Endothelial cell of umbilical vein (primary cell): ENCODE measurements at regions not wholly inside any gene's neighbourhood (a gene's known extent, or its start where the extent isn't known, plus 50 kb on each side); places are given as distances from the start of the nearest gene placed in this dataset.

Source experiments
- BruUV-seq: library from RNA; stranded (reverse); fragments of 400-500 nt; replicated peaks from 2 replicates; lab custom pipeline; 2021; lab: Mats Ljungman, UMichigan
- CTCF ChIA-PET: fragments of 300-600, 350-600 bp; sonication (Branson Sonifier 250); formaldehyde crosslinking; loops from one replicate; lab custom pipeline; 2021; ENCODE audit warnings: antibody characterized with exemption, inconsistent platforms; lab: Charles Lee
- POLR2A ChIA-PET: fragments of 300-600, 350-600 bp; sonication (Branson Sonifier 250); formaldehyde crosslinking; loops from one replicate; lab custom pipeline; 2021; ENCODE audit warnings: antibody characterized with exemption, inconsistent platforms; lab: Charles Lee
- DNase-seq: peaks from one replicate; pipeline ENCODE4 v3.0.0-alpha.2; 2011; ENCODE audit warnings: low read depth, low spot score
- FAIRE-seq: peaks from 2 replicates; lab custom pipeline; 2011; peaks lifted over from hg19 to GRCh38; lab: Jason Lieb, UNC
- H2AFZ ChIP-seq: 2 replicates; pipeline ENCODE4 v1.6.0; 2012; ENCODE audit warnings: low read depth, low read length, control low read depth, inconsistent platforms
- H3K27ac ChIP-seq: 2 replicates; pipeline ENCODE4 v1.5.1; 2011; ENCODE audit warnings: low read depth, mild to moderate bottlenecking, control low read depth, low read length, moderate library complexity; ENCODE audit not compliant: insufficient read depth
- H3K27me3 ChIP-seq, 2 experiments: 2 replicates each; pipeline versions ENCODE4 v1.6.0 to v1.6.1; 2011; ENCODE audit warnings: low read length in 2 of 2, mixed read lengths in 1 of 2; ENCODE audit not compliant: control insufficient read depth in 2 of 2, insufficient read depth in 2 of 2
- H3K36me3 ChIP-seq, 2 experiments: 2 replicates in 1 of 2; 3 replicates in 1 of 2; pipeline ENCODE4 v1.5.1; 2011; ENCODE audit warnings: low read length in 2 of 2, mild to moderate bottlenecking in 1 of 2, moderate library complexity in 1 of 2; ENCODE audit not compliant: control insufficient read depth in 2 of 2, insufficient read depth in 2 of 2; ENCODE audit errors: extremely low read depth in 1 of 2
- H3K4me1 ChIP-seq: 3 replicates; pipeline ENCODE4 v1.5.1; 2011; ENCODE audit warnings: mild to moderate bottlenecking, low read length; ENCODE audit not compliant: control insufficient read depth, insufficient read depth; ENCODE audit errors: extremely low read depth
- H3K4me2 ChIP-seq: 2 replicates; pipeline ENCODE4 v1.6.1; 2011; ENCODE audit warnings: low read length, control low read depth, mixed read lengths; ENCODE audit not compliant: insufficient read depth
- H3K4me3 ChIP-seq, 3 experiments: fragments of 200-600 bp in 1 of 3; sonication (generic), shearing (Covaris generic) in 1 of 3; replicated peaks in 1 of 3; 2 replicates each; pipeline ENCODE4 v1.5.1; 2011 to 2016; ENCODE audit warnings: control low read depth in 3 of 3, low read length in 3 of 3, mild to moderate bottlenecking in 2 of 3, inconsistent platforms in 1 of 3, low read depth in 1 of 3, moderate library complexity in 1 of 3; ENCODE audit not compliant: insufficient read depth in 1 of 3
- H3K79me2 ChIP-seq: 2 replicates; pipeline ENCODE4 v1.6.0; 2012; ENCODE audit warnings: low read length, inconsistent platforms; ENCODE audit not compliant: control insufficient read depth, insufficient read depth
- H3K9ac ChIP-seq: replicated peaks from 2 replicates; pipeline ENCODE3; 2011; ENCODE audit warnings: low read length, control low read depth; ENCODE audit not compliant: insufficient read depth; ENCODE audit errors: extremely low read depth
- H3K9me1 ChIP-seq: replicated peaks from 3 replicates; pipeline ENCODE4 v1.6.0; 2011; ENCODE audit warnings: mild to moderate bottlenecking, low read length; ENCODE audit not compliant: control insufficient read depth, insufficient read depth; ENCODE audit errors: extremely low read depth
- H3K9me3 ChIP-seq: replicated peaks from 2 replicates; pipeline ENCODE4 v1.5.1; 2012; ENCODE audit warnings: low read length, inconsistent platforms; ENCODE audit not compliant: control insufficient read depth, insufficient read depth
- H4K20me1 ChIP-seq: replicated peaks from 2 replicates; pipeline ENCODE3; 2011; ENCODE audit warnings: mild to moderate bottlenecking, low read length; ENCODE audit not compliant: control insufficient read depth, insufficient read depth; ENCODE audit errors: extremely low read depth
- EZH2 ChIP-seq: IDR thresholded peaks from 2 replicates; pipeline ENCODE4 v1.6.1; 2012; ENCODE audit warnings: borderline replicate concordance, low read depth, mild to moderate bottlenecking, moderate library complexity, low read length, inconsistent platforms; ENCODE audit not compliant: severe bottlenecking
- FOS ChIP-seq: IDR thresholded peaks from 2 replicates; pipeline ENCODE4 v1.6.1; 2011; ENCODE audit warnings: mild to moderate bottlenecking, low read length, moderate library complexity, borderline replicate concordance; ENCODE audit not compliant: insufficient read depth
- JUN ChIP-seq: IDR thresholded peaks from 2 replicates; pipeline ENCODE4 v1.6.1; 2011; ENCODE audit warnings: borderline replicate concordance, low read depth; ENCODE audit not compliant: insufficient read length, insufficient read depth
- POLR2A ChIP-seq: IDR thresholded peaks from 2 replicates; pipeline ENCODE4 v1.6.1; 2012; ENCODE audit warnings: low read depth, mild to moderate bottlenecking, control low read depth, low read length
- POLR2AphosphoS5 ChIP-seq: IDR thresholded peaks from 2 replicates; pipeline ENCODE4 v1.6.1; 2012; ENCODE audit warnings: low read depth, mild to moderate bottlenecking, control low read depth, low read length, moderate library complexity; ENCODE audit not compliant: insufficient read depth
- dilution Hi-C: fragments of 300-500 bp; cut with MboI; formaldehyde crosslinking; loops from one replicate; pipeline ENCODE4 v1.15.0; 2019; ENCODE audit warnings: low sequenced_read_pairs; ENCODE audit not compliant: extremely low pct_ligation_motif_present
- intact Hi-C: fragments of 100-400 bp; cut with micrococcal nuclease; formaldehyde crosslinking; loops from one replicate; pipeline ENCODE4 v1.10.0; 2022
- TF ChIP-seq, protein P1 (sequence below), 2 donors: IDR thresholded peaks; 1 replicate in 1 of 2; 2 replicates in 1 of 2; pipeline ENCODE4 v1.5.1; 2011; ENCODE audit warnings: low read length in 2 of 2, mild to moderate bottlenecking in 2 of 2, moderate library complexity in 2 of 2, control low read depth in 1 of 2, inconsistent platforms in 1 of 2, low read depth in 1 of 2; ENCODE audit not compliant: insufficient read depth in 1 of 2; ENCODE audit errors: extremely low read depth in 1 of 2

DNA sequence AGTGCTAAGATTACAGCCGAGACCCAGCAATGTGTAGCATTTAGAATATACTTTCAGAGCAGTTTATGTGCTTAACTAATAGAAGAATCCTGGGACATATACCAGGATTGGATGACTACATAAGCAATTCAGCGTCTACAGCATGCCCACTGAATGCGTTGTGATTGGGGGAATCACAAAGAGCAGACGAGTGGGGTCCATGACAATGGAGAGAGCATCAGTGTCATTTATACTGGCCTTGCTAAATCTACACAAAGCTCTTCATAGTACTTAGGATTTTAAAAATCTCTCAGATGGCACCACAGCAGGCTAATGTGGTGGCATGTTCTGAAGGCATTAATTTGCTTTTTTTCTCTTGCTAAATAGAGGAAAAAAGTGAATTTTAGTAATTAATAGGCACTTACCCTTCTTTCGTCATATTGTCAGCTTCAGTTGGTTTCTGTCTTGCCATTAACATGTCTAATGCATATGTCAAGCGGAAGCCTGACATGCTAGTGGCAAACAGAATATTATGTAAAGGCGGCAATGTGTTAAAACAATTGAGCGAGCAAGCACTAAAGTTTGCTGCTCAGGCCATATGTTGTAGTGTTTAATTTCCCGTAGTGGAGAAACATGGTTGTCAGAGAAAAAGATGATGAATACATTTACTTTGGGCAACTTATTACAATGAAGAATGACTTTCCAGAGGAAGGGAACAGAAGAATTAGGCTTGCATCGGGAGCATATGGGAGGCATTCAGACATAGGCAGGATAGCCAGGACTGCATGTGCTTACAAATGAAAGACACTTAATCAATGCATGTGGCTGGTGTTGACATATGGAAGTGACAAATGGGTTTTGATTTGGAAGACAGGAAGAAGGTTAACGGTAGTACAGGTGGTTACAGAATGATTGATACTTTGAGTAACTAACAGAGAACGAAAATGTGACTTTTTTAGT, 145.2 kb downstream of the ICOS start:
- H3K79me2 ChIP-seq, result no peaks in the 10 kb centered on the region
- no peak for TF ChIP-seq EZH2
- no peak for TF ChIP-seq POLR2AphosphoS5
- TF ChIP-seq, protein P1, sequence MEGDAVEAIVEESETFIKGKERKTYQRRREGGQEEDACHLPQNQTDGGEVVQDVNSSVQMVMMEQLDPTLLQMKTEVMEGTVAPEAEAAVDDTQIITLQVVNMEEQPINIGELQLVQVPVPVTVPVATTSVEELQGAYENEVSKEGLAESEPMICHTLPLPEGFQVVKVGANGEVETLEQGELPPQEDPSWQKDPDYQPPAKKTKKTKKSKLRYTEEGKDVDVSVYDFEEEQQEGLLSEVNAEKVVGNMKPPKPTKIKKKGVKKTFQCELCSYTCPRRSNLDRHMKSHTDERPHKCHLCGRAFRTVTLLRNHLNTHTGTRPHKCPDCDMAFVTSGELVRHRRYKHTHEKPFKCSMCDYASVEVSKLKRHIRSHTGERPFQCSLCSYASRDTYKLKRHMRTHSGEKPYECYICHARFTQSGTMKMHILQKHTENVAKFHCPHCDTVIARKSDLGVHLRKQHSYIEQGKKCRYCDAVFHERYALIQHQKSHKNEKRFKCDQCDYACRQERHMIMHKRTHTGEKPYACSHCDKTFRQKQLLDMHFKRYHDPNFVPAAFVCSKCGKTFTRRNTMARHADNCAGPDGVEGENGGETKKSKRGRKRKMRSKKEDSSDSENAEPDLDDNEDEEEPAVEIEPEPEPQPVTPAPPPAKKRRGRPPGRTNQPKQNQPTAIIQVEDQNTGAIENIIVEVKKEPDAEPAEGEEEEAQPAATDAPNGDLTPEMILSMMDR (IDR thresholded peaks at IDR 0.05; ENCODE audit: extremely low read depth in 1 of 2, insufficient read depth in 1 of 2, low read depth in 1 of 2, low read length in 2 of 2), result no peak
- TF ChIP-seq FOS, result no peak
- TF ChIP-seq POLR2A, result no peak
- TF ChIP-seq JUN, result no peak
- dilution Hi-C loops (no loop called here), intact Hi-C loops (no loop called here)
- ChIA-PET POLR2A (no interaction called here), CTCF (interaction anchor here (1.4 kb wide), 1 partner anchor 31 kb away, joined by 4 read pairs; no protein-coding TSS in a partner anchor)
- BruUV-seq, result no TSS peak
- DNase-seq, result no peak
- H3K4me1 ChIP-seq, result no peaks in the 10 kb centered on the region
- no peaks in the 10 kb centered on the region for H3K36me3 ChIP-seq
- H3K27me3 ChIP-seq, result peaks cover 0 to 3% of the 10 kb centered on the region in 2 experiments
- no peak overlapping the region for H2AFZ ChIP-seq
- no peaks in the 10 kb centered on the region for H3K9me3 ChIP-seq
- FAIRE-seq, result no peak
- no peak overlapping the region for H3K4me3 ChIP-seq
- no peak overlapping the region for H3K9ac ChIP-seq
- no peak overlapping the region for H3K4me2 ChIP-seq
- no peak overlapping the region for H3K27ac ChIP-seq
- H4K20me1 ChIP-seq, result no peaks in the 10 kb centered on the region
- no peaks in the 10 kb centered on the region for H3K9me1 ChIP-seq
